Kidney (tissue), 13 donors: ENCODE measurements at regions not wholly inside any gene's neighbourhood (a gene's known extent, or its start where the extent isn't known, plus 50 kb on each side); places are given as distances from the start of the nearest gene placed in this dataset.

Experiments
- DNase-seq, 5 donors: peaks; one replicate each; pipeline ENCODE4 v3.0.0-alpha.2; 2013 to 2020
- FAIRE-seq: peaks from 2 replicates; lab custom pipeline; 2012; peaks lifted over from hg19 to GRCh38; lab: Jason Lieb, UNC
- H3K27ac ChIP-seq, 2 donors: one replicate each; pipeline ENCODE4 v1.7.0; 2013; ENCODE audit warnings: low read depth in 2 of 2, low read length in 2 of 2, inconsistent platforms in 1 of 2
- H3K27me3 ChIP-seq: one replicate; pipeline ENCODE4 v1.7.1; 2013; ENCODE audit warnings: low read length, inconsistent platforms; ENCODE audit not compliant: control insufficient read depth, insufficient read depth
- H3K36me3 ChIP-seq, 3 donors: one replicate each; pipeline versions ENCODE4 v1.7.0 to v1.7.1; 2013; ENCODE audit warnings: low read length in 3 of 3, control low read depth in 1 of 3, inconsistent platforms in 1 of 3; ENCODE audit not compliant: insufficient read depth in 3 of 3, control insufficient read depth in 2 of 3
- H3K4me1 ChIP-seq, 3 donors: one replicate each; pipeline versions ENCODE4 v1.7.0 to v1.7.1; 2013; ENCODE audit warnings: low read length in 3 of 3, inconsistent platforms in 1 of 3, low read depth in 1 of 3; ENCODE audit not compliant: control insufficient read depth in 2 of 3, insufficient read depth in 2 of 3
- H3K4me3 ChIP-seq, 3 donors: one replicate each; pipeline versions ENCODE4 v1.7.0 to v1.8.1; 2013; ENCODE audit warnings: low read length in 3 of 3, control low read depth in 1 of 3, inconsistent platforms in 1 of 3
- H3K9ac ChIP-seq, 3 donors: one replicate each; pipeline versions ENCODE4 v1.7.0 to v1.7.1; 2013; ENCODE audit warnings: low read length in 3 of 3, control low read depth in 1 of 3, inconsistent platforms in 1 of 3
- H3K9me3 ChIP-seq, 3 donors: one replicate each; pipeline versions ENCODE4 v1.7.0 to v1.7.1; 2013; ENCODE audit warnings: low read length in 3 of 3, control low read depth in 1 of 3, inconsistent platforms in 1 of 3; ENCODE audit not compliant: control insufficient read depth in 2 of 3, insufficient read depth in 1 of 3
- CTCF ChIP-seq: IDR thresholded peaks from 3 replicates; pipeline ENCODE4 v1.5.1; 2012; ENCODE audit warnings: mild to moderate bottlenecking, moderate library complexity, borderline replicate concordance; ENCODE audit not compliant: insufficient read depth; ENCODE audit errors: extremely low read depth
- intact Hi-C: fragments of 100-400 bp; cut with DNase I; formaldehyde crosslinking; loops from one replicate; pipeline ENCODE4 v1.11.1; 2022
- donor health status: control.
- donor health status: control.
- donor health status: control.
- donor health status: control.
- donor health status: control.
- donor health status: DM: yes; HTN: yes; CAD: no.
- donor health status: Normal renal cell carcinoma (clear cell type).

- Histone ChIP-seq H3K4me1 (no peaks in the 10 kb centered on the region), H3K27me3 (no peaks in the 10 kb centered on the region), H3K36me3 (no peaks in the 10 kb centered on the region), H3K9ac (no peak overlapping the region), H3K27ac (no peak overlapping the region), H3K4me3 (no peak overlapping the region), H3K9me3 (no peaks in the 10 kb centered on the region)
- no peak for DNase-seq
- TF ChIP-seq CTCF: no peak
- intact Hi-C loops: no loop called here
- no peak for FAIRE-seq
These were observed 188.3 kb downstream of the DDX3Y start for GRCh38 chrY:13092986-13093385.

- intact Hi-C loops: no loop called here
- H3K4me1 ChIP-seq: no peaks in the 10 kb centered on the region
- H3K36me3 ChIP-seq: no peaks in the 10 kb centered on the region
- H3K4me3 ChIP-seq: no peak overlapping the region
- FAIRE-seq (no peak), DNase-seq (no peak)
- H3K9me3 ChIP-seq: no peaks in the 10 kb centered on the region
- no peak overlapping the region for H3K9ac ChIP-seq
- no peak for TF ChIP-seq CTCF
- no peak overlapping the region for H3K27ac ChIP-seq
- no peaks in the 10 kb centered on the region for H3K27me3 ChIP-seq
These were observed 188.8 kb downstream of the DDX3Y start for GRCh38 chrY:13093461-13093860.

GRCh38 chrY:13094411-13094810, 189.7 kb downstream of the DDX3Y start:
- TF ChIP-seq CTCF: no peak
- FAIRE-seq: no peak

GRCh38 chrY:13094904-13095600, 190.4 kb downstream of the DDX3Y start:
- FAIRE-seq: no peak
- no peak for TF ChIP-seq CTCF
- H3K27ac ChIP-seq: no peak overlapping the region

More at GRCh38 chrY:13094411-13094810, 189.7 kb downstream of the DDX3Y start:
- H3K27me3 ChIP-seq: no peaks in the 10 kb centered on the region
- H3K4me1 ChIP-seq: no peaks in the 10 kb centered on the region
- H3K27ac ChIP-seq: no peak overlapping the region
- H3K4me3 ChIP-seq: no peak overlapping the region
- H3K36me3 ChIP-seq: no peaks in the 10 kb centered on the region
- no peak for DNase-seq
- no peak overlapping the region for H3K9ac ChIP-seq
- no peaks in the 10 kb centered on the region for H3K9me3 ChIP-seq
- intact Hi-C loops: no loop called here

More at GRCh38 chrY:13094904-13095600, 190.4 kb downstream of the DDX3Y start:
- Histone ChIP-seq H3K36me3 (no peaks in the 10 kb centered on the region), H3K9me3 (no peaks in the 10 kb centered on the region), H3K4me3 (no peak overlapping the region), H3K27me3 (no peaks in the 10 kb centered on the region), H3K9ac (no peak overlapping the region), H3K4me1 (no peaks in the 10 kb centered on the region)
- DNase-seq: no peak
- intact Hi-C loops: no loop called here
